ENCODE measurements at regions not wholly inside any gene's neighbourhood (a gene's known extent, or its start where the extent isn't known, plus 50 kb on each side); places are given as distances from the start of the nearest gene placed in this dataset.

DNA sequence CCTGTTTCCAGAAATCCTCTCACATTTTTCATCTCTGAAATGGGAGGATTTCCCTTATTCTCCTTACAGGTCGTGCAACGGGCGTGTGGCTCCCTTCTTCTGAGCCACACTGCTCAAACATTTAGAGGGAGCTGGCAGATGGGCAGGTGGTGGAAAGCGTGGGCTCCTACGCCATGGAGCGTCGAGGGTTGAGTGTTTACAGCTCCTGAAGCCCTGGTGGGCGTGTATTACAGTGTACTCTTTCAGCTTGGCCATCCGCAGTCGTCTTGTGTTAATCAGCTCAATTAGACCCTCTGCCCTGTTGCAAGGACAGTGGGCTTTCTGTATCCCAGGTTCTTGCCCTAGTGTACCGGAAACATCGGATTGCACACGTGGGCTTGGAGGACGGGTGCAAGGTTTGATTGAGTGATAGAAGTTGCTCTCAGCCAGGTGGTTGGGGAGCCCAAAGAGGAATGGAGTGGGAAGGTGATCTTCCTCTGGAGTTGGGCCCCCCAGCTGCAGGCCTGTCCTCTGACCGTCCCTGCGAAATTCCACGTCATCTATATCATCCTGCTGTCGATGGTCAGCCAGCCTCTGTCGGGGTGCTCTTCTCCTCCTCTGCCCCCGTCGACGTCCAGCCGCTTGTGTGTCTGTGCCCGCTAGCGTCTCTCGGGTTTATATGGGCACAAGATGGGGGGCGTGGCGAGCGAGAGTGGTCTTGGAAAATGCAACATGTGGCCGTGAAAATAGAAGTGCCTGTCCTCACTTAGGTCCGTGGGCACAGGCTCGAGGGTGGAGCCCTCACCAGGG lies 120.3 kb upstream of the DSEL start:
- TF ChIP-seq POLR2AphosphoS5 (IDR thresholded peaks at IDR 0.05; ENCODE audit: low read depth, low read length) (no peak), SIN3A (IDR thresholded peaks at IDR 0.05; ENCODE audit: borderline replicate concordance, insufficient read depth, low read length) (no peak), FOXP2 (optimal IDR thresholded peaks at IDR 0.05; ENCODE audit: borderline replicate concordance, extremely low read depth, extremely low read length, insufficient read depth) (no peak), TAF1 (IDR thresholded peaks at IDR 0.05; ENCODE audit: borderline replicate concordance, insufficient read depth, low read length) (no peak), REST (IDR thresholded peaks at IDR 0.05; ENCODE audit: insufficient read depth in 1 of 2, low read depth in 2 of 2, low read length in 2 of 2) (no peak)

- TF ChIP-seq FOXP2 (optimal IDR thresholded peaks at IDR 0.05; ENCODE audit: borderline replicate concordance, extremely low read depth, extremely low read length, insufficient read depth) = no peak
- no peak for TF ChIP-seq TAF1 (IDR thresholded peaks at IDR 0.05; ENCODE audit: borderline replicate concordance, insufficient read depth, low read length)
- no peak for TF ChIP-seq REST (IDR thresholded peaks at IDR 0.05; ENCODE audit: insufficient read depth in 1 of 2, low read depth in 2 of 2, low read length in 2 of 2)
- no peak for TF ChIP-seq SIN3A (IDR thresholded peaks at IDR 0.05; ENCODE audit: borderline replicate concordance, insufficient read depth, low read length)
- no peak for TF ChIP-seq POLR2AphosphoS5 (IDR thresholded peaks at IDR 0.05; ENCODE audit: low read depth, low read length)
These were observed 118.3 kb upstream of the DSEL start for GRCh38 chr18:67634631-67635338.

- TF ChIP-seq SIN3A (IDR thresholded peaks at IDR 0.05; ENCODE audit: borderline replicate concordance, insufficient read depth, low read length) (no peak), POLR2AphosphoS5 (IDR thresholded peaks at IDR 0.05; ENCODE audit: low read depth, low read length) (no peak), FOXP2 (optimal IDR thresholded peaks at IDR 0.05; ENCODE audit: borderline replicate concordance, extremely low read depth, extremely low read length, insufficient read depth) (no peak), TAF1 (IDR thresholded peaks at IDR 0.05; ENCODE audit: borderline replicate concordance, insufficient read depth, low read length) (no peak), REST (IDR thresholded peaks at IDR 0.05; ENCODE audit: insufficient read depth in 1 of 2, low read depth in 2 of 2, low read length in 2 of 2) (no peak)
These were observed 117.4 kb upstream of the DSEL start for GRCh38 chr18:67633939-67634338.

GRCh38 chr18:67621906-67622305 lies 105.4 kb upstream of the DSEL start:
- no peak for TF ChIP-seq REST (IDR thresholded peaks at IDR 0.05; ENCODE audit: insufficient read depth in 1 of 2, low read depth in 2 of 2, low read length in 2 of 2)
- no peak for TF ChIP-seq POLR2AphosphoS5 (IDR thresholded peaks at IDR 0.05; ENCODE audit: low read depth, low read length)
- no peak for TF ChIP-seq SIN3A (IDR thresholded peaks at IDR 0.05; ENCODE audit: borderline replicate concordance, insufficient read depth, low read length)
- TF ChIP-seq FOXP2 (optimal IDR thresholded peaks at IDR 0.05; ENCODE audit: borderline replicate concordance, extremely low read depth, extremely low read length, insufficient read depth) = no peak
- no peak for TF ChIP-seq TAF1 (IDR thresholded peaks at IDR 0.05; ENCODE audit: borderline replicate concordance, insufficient read depth, low read length)
